OCI-LY7 (cell line): ENCODE measurements at regions not wholly inside any gene's neighbourhood (a gene's known extent, or its start where the extent isn't known, plus 50 kb on each side); places are given as distances from the start of the nearest gene placed in this dataset.

ENCODE experiments used
- EZH2phosphoT487 ChIP-seq: fragments of 200-600 bp; sonication (generic); IDR thresholded peaks from 2 replicates; pipeline ENCODE4 v1.6.1; 2018; ENCODE audit warnings: low read depth, borderline replicate concordance, mild to moderate bottlenecking, mixed run types, antibody characterized with exemption, low read length, moderate library complexity, mixed read lengths
- TF ChIP-seq, protein P1 (sequence below): fragments of 200-600 bp; sonication (generic); conservative IDR thresholded peaks from 2 replicates; pipeline ENCODE4 v1.5.1; 2014; ENCODE audit warnings: mild to moderate bottlenecking, antibody characterized with exemption, low read length, moderate library complexity, mixed read lengths

DNA sequence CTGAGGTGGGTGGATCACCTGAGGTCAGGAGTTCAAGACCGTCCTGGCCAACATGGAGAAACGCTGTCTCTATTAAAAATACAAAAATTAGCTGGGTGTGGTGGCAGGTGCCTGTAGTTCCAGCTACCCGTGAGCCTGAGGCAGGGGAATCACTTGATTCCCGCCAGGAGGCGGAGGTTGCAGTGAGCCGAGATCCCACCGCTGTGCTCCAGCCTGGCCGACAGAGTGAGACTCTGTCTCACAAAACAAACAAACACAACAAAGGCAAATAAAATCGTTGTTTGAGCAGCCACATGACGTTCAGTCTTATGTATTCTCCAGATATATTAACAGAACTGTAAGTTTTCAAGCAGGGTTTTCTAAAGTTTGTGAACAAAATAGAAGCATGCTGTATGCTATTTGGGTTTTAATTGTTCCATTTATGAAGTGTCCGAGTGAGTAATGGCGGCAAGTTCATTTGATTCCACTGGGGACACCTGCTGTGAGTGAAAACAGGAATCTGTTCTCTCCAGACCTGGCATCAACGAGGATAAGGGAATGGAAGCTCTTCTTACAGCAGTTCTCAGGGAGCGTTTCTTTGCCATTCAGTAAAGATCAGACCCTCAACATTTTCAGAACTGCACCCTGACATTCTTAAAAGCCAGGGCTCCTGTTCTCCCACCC is 122.5 kb upstream of the PITRM1 start:
- TF ChIP-seq, protein P1, sequence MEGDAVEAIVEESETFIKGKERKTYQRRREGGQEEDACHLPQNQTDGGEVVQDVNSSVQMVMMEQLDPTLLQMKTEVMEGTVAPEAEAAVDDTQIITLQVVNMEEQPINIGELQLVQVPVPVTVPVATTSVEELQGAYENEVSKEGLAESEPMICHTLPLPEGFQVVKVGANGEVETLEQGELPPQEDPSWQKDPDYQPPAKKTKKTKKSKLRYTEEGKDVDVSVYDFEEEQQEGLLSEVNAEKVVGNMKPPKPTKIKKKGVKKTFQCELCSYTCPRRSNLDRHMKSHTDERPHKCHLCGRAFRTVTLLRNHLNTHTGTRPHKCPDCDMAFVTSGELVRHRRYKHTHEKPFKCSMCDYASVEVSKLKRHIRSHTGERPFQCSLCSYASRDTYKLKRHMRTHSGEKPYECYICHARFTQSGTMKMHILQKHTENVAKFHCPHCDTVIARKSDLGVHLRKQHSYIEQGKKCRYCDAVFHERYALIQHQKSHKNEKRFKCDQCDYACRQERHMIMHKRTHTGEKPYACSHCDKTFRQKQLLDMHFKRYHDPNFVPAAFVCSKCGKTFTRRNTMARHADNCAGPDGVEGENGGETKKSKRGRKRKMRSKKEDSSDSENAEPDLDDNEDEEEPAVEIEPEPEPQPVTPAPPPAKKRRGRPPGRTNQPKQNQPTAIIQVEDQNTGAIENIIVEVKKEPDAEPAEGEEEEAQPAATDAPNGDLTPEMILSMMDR = no peak
- TF ChIP-seq EZH2phosphoT487 = no peak
